Caco-2 (cell line): ENCODE measurements at regions not wholly inside any gene's neighbourhood (a gene's known extent, or its start where the extent isn't known, plus 50 kb on each side); places are given as distances from the start of the nearest gene placed in this dataset.
"Not testable (repeated sequence)": the region's sequence is repeated elsewhere in the genome, so short reads cannot be mapped to it uniquely, and the experiment has no call there.

Experiments used
- BruUV-seq: library from RNA; stranded (reverse); fragments of 400-500 nt; replicated peaks from 2 replicates; lab custom pipeline; 2021; lab: Mats Ljungman, UMichigan
- CTCF ChIA-PET: fragments of 300-600 bp; sonication (Branson Sonifier 250); formaldehyde crosslinking; loops from one replicate; lab custom pipeline; 2022; ENCODE audit warnings: antibody characterized with exemption; lab: Charles Lee
- POLR2A ChIA-PET: fragments of 300-600 bp; sonication (Branson Sonifier 250); formaldehyde crosslinking; loops from one replicate; lab custom pipeline; 2022; ENCODE audit warnings: antibody characterized with exemption; lab: Charles Lee
- DNase-seq, 2 experiments: peaks; one replicate each; pipeline versions ENCODE4 v3.0.0 to v3.0.0-alpha.2; 2020 to 2022
- H3K27me3 ChIP-seq: replicated peaks from 2 replicates; pipeline ENCODE4 v1.6.0; 2011; ENCODE audit warnings: low read length; ENCODE audit not compliant: control insufficient read depth, insufficient read depth
- H3K36me3 ChIP-seq: 2 replicates; pipeline ENCODE4 v1.5.1; 2011; ENCODE audit warnings: low read length; ENCODE audit not compliant: control insufficient read depth, insufficient read depth
- H3K4me1 ChIP-seq: fragments of 250-450 bp; sonication (Bioruptor Pico); 2 replicates; pipeline ENCODE4 v1.5.1; 2020; ENCODE audit warnings: mild to moderate bottlenecking
- H3K4me3 ChIP-seq: 2 replicates; pipeline ENCODE4 v1.5.1; 2011; ENCODE audit warnings: low read depth, mild to moderate bottlenecking, control low read depth, low read length
- H3K9me3 ChIP-seq: fragments of 250-450 bp; sonication (Bioruptor Pico); 2 replicates; pipeline ENCODE4 v1.5.1; 2020; ENCODE audit warnings: mild to moderate bottlenecking, moderate library complexity
- H3K27ac Mint-ChIP-seq: one replicate; pipeline ENCODE4 v1.8.0; 2022; ENCODE audit warnings: mixed read lengths; ENCODE audit not compliant: unreplicated experiment
- H3K27me3 Mint-ChIP-seq: one replicate; pipeline ENCODE4 v1.8.0; 2022; ENCODE audit warnings: mixed read lengths; ENCODE audit not compliant: insufficient read depth, unreplicated experiment
- H3K36me3 Mint-ChIP-seq: one replicate; pipeline ENCODE4 v1.8.0; 2022; ENCODE audit warnings: mild to moderate bottlenecking, mixed read lengths; ENCODE audit not compliant: insufficient read depth, unreplicated experiment
- H3K4me1 Mint-ChIP-seq: one replicate; pipeline ENCODE4 v1.8.0; 2022; ENCODE audit warnings: low read depth, mixed read lengths; ENCODE audit not compliant: unreplicated experiment
- H3K4me3 Mint-ChIP-seq: one replicate; pipeline ENCODE4 v1.8.0; 2022; ENCODE audit warnings: mild to moderate bottlenecking, moderate library complexity, mixed read lengths; ENCODE audit not compliant: unreplicated experiment
- H3K9me3 Mint-ChIP-seq: one replicate; pipeline ENCODE4 v1.8.0; 2022; ENCODE audit warnings: mixed read lengths; ENCODE audit not compliant: unreplicated experiment
- CTCF ChIP-seq, 2 experiments: fragments of 200-600 bp in 1 of 2; IDR thresholded peaks; 1 replicate in 1 of 2; 2 replicates in 1 of 2; pipeline versions ENCODE4 v1.5.1 to v1.8.0; 2011 to 2022; ENCODE audit warnings: antibody characterized with exemption in 1 of 2, control low read depth in 1 of 2, inconsistent platforms in 1 of 2, low read depth in 1 of 2, low read length in 1 of 2, mild to moderate bottlenecking in 1 of 2, moderate library complexity in 1 of 2; ENCODE audit not compliant: insufficient read depth in 1 of 2, severe bottlenecking in 1 of 2, unreplicated experiment in 1 of 2
- intact Hi-C: fragments of 100-400 bp; cut with micrococcal nuclease; formaldehyde crosslinking; loops from one replicate; pipeline ENCODE4 v1.10.0; 2022; ENCODE audit not compliant: unreplicated experiment

DNA sequence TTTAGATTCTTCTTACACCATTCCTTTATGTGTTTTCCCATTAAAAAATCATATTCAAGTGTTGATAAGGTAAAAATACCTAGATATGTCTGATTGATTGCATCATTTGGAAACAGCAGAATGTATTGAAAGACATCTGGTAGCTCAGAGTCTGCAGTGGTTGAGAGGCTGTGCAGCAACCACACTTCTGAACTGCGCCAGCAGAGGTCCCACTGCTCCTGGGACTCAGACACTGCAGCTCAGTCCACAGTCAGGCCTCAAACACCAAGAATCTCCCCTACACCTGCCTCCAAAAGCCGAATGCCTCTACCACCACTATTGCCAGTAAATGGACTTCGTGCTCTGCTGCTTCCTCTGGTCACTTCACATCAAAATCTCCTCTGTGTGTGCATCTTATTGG, 176.9 kb upstream of the LMCD1 start:
- Histone ChIP-seq H3K4me1 (no peaks in the 10 kb centered on the region), H3K4me3 (no peak overlapping the region), H3K9me3 (no peaks in the 10 kb centered on the region), H3K27me3 (no peaks in the 10 kb centered on the region; the same call in 1 of the 2 replicates), H3K36me3 (no peaks in the 10 kb centered on the region)
- intact Hi-C loops: loop anchor here (1.0 kb wide), 3 partner anchors 93 to 299 kb away; no protein-coding TSS in a partner anchor
- peak; percentile 46 for DNase-seq
- TF ChIP-seq CTCF (IDR thresholded peaks at IDR 0.05; ENCODE audit: insufficient read depth in 1 of 2, low read depth in 1 of 2, low read length in 1 of 2, severe bottlenecking in 1 of 2, unreplicated experiment in 1 of 2): peak; percentile 31 to 45
- Mint-ChIP-seq H3K27ac (no peak overlapping the region), H3K4me1 (no peaks in the 10 kb centered on the region), H3K27me3 (peaks cover 6% of the 10 kb centered on the region), H3K36me3 (no peaks in the 10 kb centered on the region), H3K4me3 (no peak overlapping the region), H3K9me3 (no peaks in the 10 kb centered on the region)
- BruUV-seq: no TSS peak
- POLR2A ChIA-PET: no interaction called here
- CTCF ChIA-PET: interaction anchor here (0.6 to 3.0 kb wide), 5 partner anchors 92 to 1298 kb away, joined by 3 to 54 read pairs (median 5); partner anchors contain the start of gene LMCD1

- H3K27ac Mint-ChIP-seq: no peak overlapping the region
- POLR2A ChIA-PET: no interaction called here
- no peak overlapping the region for H3K4me3 ChIP-seq
- CTCF ChIA-PET: interaction anchor here (0.7 to 3.0 kb wide), 4 partner anchors 92 to 1298 kb away, joined by 3 to 54 read pairs (median 6); partner anchors contain the start of gene LMCD1
- no TSS peak for BruUV-seq
- H3K9me3 ChIP-seq: no peaks in the 10 kb centered on the region
- no peaks in the 10 kb centered on the region; the same call in 1 of the 2 replicates for H3K27me3 ChIP-seq
- H3K9me3 Mint-ChIP-seq: no peaks in the 10 kb centered on the region
- H3K4me1 ChIP-seq: no peaks in the 10 kb centered on the region
- no peak for TF ChIP-seq CTCF (IDR thresholded peaks at IDR 0.05; ENCODE audit: insufficient read depth in 1 of 2, low read depth in 1 of 2, low read length in 1 of 2, severe bottlenecking in 1 of 2, unreplicated experiment in 1 of 2)
- H3K36me3 Mint-ChIP-seq: no peaks in the 10 kb centered on the region
- H3K36me3 ChIP-seq: no peaks in the 10 kb centered on the region
- no peak for DNase-seq
- intact Hi-C loops: no loop called here
- H3K27me3 Mint-ChIP-seq: peaks cover 6% of the 10 kb centered on the region
- no peak overlapping the region for H3K4me3 Mint-ChIP-seq
- no peaks in the 10 kb centered on the region for H3K4me1 Mint-ChIP-seq
Measured at GRCh38 chr3:8325306-8325705, 176.3 kb upstream of the LMCD1 start.

- intact Hi-C loops, H3K9me3 Mint-ChIP-seq, H3K4me1 Mint-ChIP-seq, H3K27me3 Mint-ChIP-seq, H3K4me3 Mint-ChIP-seq, DNase-seq, H3K36me3 Mint-ChIP-seq, H3K27ac Mint-ChIP-seq, H3K36me3 ChIP-seq, H3K4me3 ChIP-seq, BruUV-seq, H3K4me1 ChIP-seq, H3K27me3 ChIP-seq, H3K9me3 ChIP-seq, POLR2A ChIA-PET: not testable (repeated sequence)
- CTCF ChIA-PET: interaction anchor here (3.0 kb wide), 1 partner anchor 91 kb away, joined by 54 read pairs; no protein-coding TSS in a partner anchor
Measured at GRCh38 chr3:8325833-8326232, 175.8 kb upstream of the LMCD1 start.
